ENCODE measurements at regions not wholly inside any gene's neighbourhood (a gene's known extent, or its start where the extent isn't known, plus 50 kb on each side); places are given as distances from the start of the nearest gene placed in this dataset.
"Not testable (repeated sequence)": the region's sequence is repeated elsewhere in the genome, so short reads cannot be mapped to it uniquely, and the experiment has no call there.

- Histone ChIP-seq H3K4me1 (ENCODE audit: control insufficient read depth in 2 of 2, insufficient read depth in 2 of 2, low read length in 2 of 2) (no peaks in the 10 kb centered on the region), H3K36me3 (ENCODE audit: control insufficient read depth in 2 of 2, insufficient read depth in 2 of 2, low read length in 2 of 2) (no peaks in the 10 kb centered on the region), H3K27ac (ENCODE audit: low read depth in 2 of 2, low read length in 2 of 2) (no peak overlapping the region), H3K9ac (ENCODE audit: low read depth in 1 of 2, low read length in 2 of 2) (no peak overlapping the region), H3K9me3 (ENCODE audit: control insufficient read depth in 2 of 2, low read length in 2 of 2) (no peaks in the 10 kb centered on the region), H3K27me3 (ENCODE audit: control insufficient read depth in 2 of 2, insufficient read depth in 2 of 2, low read length in 2 of 2) (no peaks in the 10 kb centered on the region), H3K4me3 (ENCODE audit: low read length in 2 of 2) (no peak overlapping the region)
Measured at GRCh38 chr18:9001209-9001608, 101.3 kb upstream of the NDUFV2 start.

GRCh38 chr18:9003406-9004100 lies 98.9 kb upstream of the NDUFV2 start:
- H3K27ac ChIP-seq (ENCODE audit: low read depth in 2 of 2, low read length in 2 of 2) = no peak overlapping the region
- no peaks in the 10 kb centered on the region for H3K27me3 ChIP-seq (ENCODE audit: control insufficient read depth in 2 of 2, insufficient read depth in 2 of 2, low read length in 2 of 2)
- H3K9me3 ChIP-seq (ENCODE audit: control insufficient read depth in 2 of 2, low read length in 2 of 2) = no peaks in the 10 kb centered on the region
- no peak overlapping the region for H3K9ac ChIP-seq (ENCODE audit: low read depth in 1 of 2, low read length in 2 of 2)
- no peaks in the 10 kb centered on the region for H3K4me1 ChIP-seq (ENCODE audit: control insufficient read depth in 2 of 2, insufficient read depth in 2 of 2, low read length in 2 of 2)
- H3K36me3 ChIP-seq (ENCODE audit: control insufficient read depth in 2 of 2, insufficient read depth in 2 of 2, low read length in 2 of 2) = no peaks in the 10 kb centered on the region
- no peak overlapping the region for H3K4me3 ChIP-seq (ENCODE audit: low read length in 2 of 2)

DNA sequence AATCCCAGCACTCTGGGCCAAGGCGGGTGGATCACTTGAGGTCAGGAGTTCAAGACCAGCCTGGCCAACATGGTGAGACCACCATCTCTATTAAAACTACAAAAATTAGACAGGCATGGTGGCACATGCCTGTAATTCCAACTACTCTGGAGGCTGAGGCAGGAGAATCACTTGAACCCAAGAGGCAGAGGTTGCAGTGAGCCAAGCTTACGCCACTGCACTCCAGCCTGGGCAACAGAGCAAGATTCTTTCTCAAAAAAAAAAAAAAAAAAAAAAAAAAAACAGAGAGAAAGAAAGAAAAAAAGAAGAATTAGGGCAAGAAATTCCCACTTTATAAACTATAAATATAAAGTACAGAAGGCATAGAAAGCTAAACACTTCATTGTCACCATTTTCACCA lies 98.2 kb upstream of the NDUFV2 start:
- H3K9me3 ChIP-seq (ENCODE audit: control insufficient read depth in 2 of 2, low read length in 2 of 2); H3K4me1 ChIP-seq (ENCODE audit: control insufficient read depth in 2 of 2, insufficient read depth in 2 of 2, low read length in 2 of 2); H3K4me3 ChIP-seq (ENCODE audit: low read length in 2 of 2); H3K36me3 ChIP-seq (ENCODE audit: control insufficient read depth in 2 of 2, insufficient read depth in 2 of 2, low read length in 2 of 2); H3K27ac ChIP-seq (ENCODE audit: low read depth in 2 of 2, low read length in 2 of 2); H3K27me3 ChIP-seq (ENCODE audit: control insufficient read depth in 2 of 2, insufficient read depth in 2 of 2, low read length in 2 of 2); H3K9ac ChIP-seq (ENCODE audit: low read depth in 1 of 2, low read length in 2 of 2): not testable (repeated sequence)

DNA sequence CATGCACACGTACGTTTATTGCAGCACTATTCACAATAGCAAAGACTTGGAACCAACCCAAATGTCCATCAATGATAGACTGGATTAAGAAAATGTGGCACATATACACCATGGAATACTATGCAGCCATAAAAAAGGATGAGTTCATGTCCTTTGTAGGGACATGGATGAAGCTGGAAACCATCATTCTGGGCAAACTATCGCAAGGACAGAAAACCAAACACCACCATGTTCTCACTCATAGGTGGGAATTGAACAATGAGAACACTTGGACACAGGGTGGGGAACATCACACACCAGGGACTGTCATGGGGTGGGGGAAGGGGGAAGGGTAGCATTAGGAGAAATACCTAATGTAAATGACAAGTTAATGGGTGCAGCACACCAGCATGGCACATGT lies 94.8 kb upstream of the NDUFV2 start:
- H3K9ac ChIP-seq (ENCODE audit: low read depth in 1 of 2, low read length in 2 of 2); H3K36me3 ChIP-seq (ENCODE audit: control insufficient read depth in 2 of 2, insufficient read depth in 2 of 2, low read length in 2 of 2); H3K27me3 ChIP-seq (ENCODE audit: control insufficient read depth in 2 of 2, insufficient read depth in 2 of 2, low read length in 2 of 2); H3K9me3 ChIP-seq (ENCODE audit: control insufficient read depth in 2 of 2, low read length in 2 of 2); H3K27ac ChIP-seq (ENCODE audit: low read depth in 2 of 2, low read length in 2 of 2); H3K4me3 ChIP-seq (ENCODE audit: low read length in 2 of 2); H3K4me1 ChIP-seq (ENCODE audit: control insufficient read depth in 2 of 2, insufficient read depth in 2 of 2, low read length in 2 of 2): not testable (repeated sequence)

GRCh38 chr18:9008200-9008708 lies 94.2 kb upstream of the NDUFV2 start:
- no peaks in the 10 kb centered on the region for H3K36me3 ChIP-seq (ENCODE audit: control insufficient read depth in 2 of 2, insufficient read depth in 2 of 2, low read length in 2 of 2)
- H3K27ac ChIP-seq (ENCODE audit: low read depth in 2 of 2, low read length in 2 of 2) = no peak overlapping the region
- no peak overlapping the region for H3K4me3 ChIP-seq (ENCODE audit: low read length in 2 of 2)
- no peaks in the 10 kb centered on the region for H3K4me1 ChIP-seq (ENCODE audit: control insufficient read depth in 2 of 2, insufficient read depth in 2 of 2, low read length in 2 of 2)
- H3K9me3 ChIP-seq (ENCODE audit: control insufficient read depth in 2 of 2, low read length in 2 of 2) = no peaks in the 10 kb centered on the region
- H3K9ac ChIP-seq (ENCODE audit: low read depth in 1 of 2, low read length in 2 of 2) = no peak overlapping the region
- no peaks in the 10 kb centered on the region for H3K27me3 ChIP-seq (ENCODE audit: control insufficient read depth in 2 of 2, insufficient read depth in 2 of 2, low read length in 2 of 2)

- H3K27me3 ChIP-seq (ENCODE audit: control insufficient read depth in 2 of 2, insufficient read depth in 2 of 2, low read length in 2 of 2) = no peaks in the 10 kb centered on the region
- no peak overlapping the region for H3K27ac ChIP-seq (ENCODE audit: low read depth in 2 of 2, low read length in 2 of 2)
- no peaks in the 10 kb centered on the region for H3K9me3 ChIP-seq (ENCODE audit: control insufficient read depth in 2 of 2, low read length in 2 of 2)
- no peak overlapping the region for H3K9ac ChIP-seq (ENCODE audit: low read depth in 1 of 2, low read length in 2 of 2)
- H3K4me3 ChIP-seq (ENCODE audit: low read length in 2 of 2) = no peak overlapping the region
- H3K36me3 ChIP-seq (ENCODE audit: control insufficient read depth in 2 of 2, insufficient read depth in 2 of 2, low read length in 2 of 2) = no peaks in the 10 kb centered on the region
- no peaks in the 10 kb centered on the region for H3K4me1 ChIP-seq (ENCODE audit: control insufficient read depth in 2 of 2, insufficient read depth in 2 of 2, low read length in 2 of 2)
Measured at GRCh38 chr18:9008709-9009635, 93.5 kb upstream of the NDUFV2 start.

DNA sequence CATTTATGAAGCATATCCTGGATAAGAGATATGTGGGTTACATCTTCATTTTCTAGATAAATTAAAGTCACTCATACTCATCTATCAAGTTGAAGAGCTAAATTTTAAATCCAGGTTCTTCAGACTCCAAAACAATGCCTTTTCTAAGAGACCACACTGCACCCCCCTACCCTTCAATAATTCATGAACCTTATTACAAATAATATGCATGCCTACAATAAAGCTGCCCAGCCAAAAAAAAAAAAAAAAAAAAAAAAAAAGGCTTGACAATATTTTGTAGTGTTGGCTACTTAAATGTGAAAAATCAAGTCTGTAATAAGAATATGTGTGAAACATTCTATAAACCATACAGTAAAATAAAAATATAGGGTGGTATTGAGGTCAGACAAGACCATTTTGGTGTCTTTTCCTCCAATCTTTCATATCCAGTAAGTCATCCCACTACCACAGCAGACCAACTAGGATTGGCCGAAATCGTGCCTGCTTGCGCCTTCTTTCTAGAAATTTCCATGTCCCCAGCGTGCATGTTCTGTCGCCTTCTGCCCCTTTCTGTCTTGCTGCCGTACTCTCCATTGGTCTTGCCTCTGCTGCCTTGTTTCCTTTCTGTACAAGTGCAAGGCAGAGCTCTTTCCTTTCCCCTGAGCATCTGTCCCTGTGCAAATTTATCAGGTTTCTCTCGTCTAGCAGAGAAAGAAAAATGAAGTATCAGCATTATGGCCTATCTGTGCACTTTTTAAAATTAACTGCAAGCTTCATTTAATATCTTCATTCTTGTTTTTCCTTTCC lies 92.6 kb upstream of the NDUFV2 start:
- Histone ChIP-seq H3K36me3 (ENCODE audit: control insufficient read depth in 2 of 2, insufficient read depth in 2 of 2, low read length in 2 of 2) (no peaks in the 10 kb centered on the region), H3K4me3 (ENCODE audit: low read length in 2 of 2) (no peak overlapping the region), H3K27me3 (ENCODE audit: control insufficient read depth in 2 of 2, insufficient read depth in 2 of 2, low read length in 2 of 2) (no peaks in the 10 kb centered on the region), H3K9me3 (ENCODE audit: control insufficient read depth in 2 of 2, low read length in 2 of 2) (no peaks in the 10 kb centered on the region), H3K27ac (ENCODE audit: low read depth in 2 of 2, low read length in 2 of 2) (no peak overlapping the region), H3K4me1 (ENCODE audit: control insufficient read depth in 2 of 2, insufficient read depth in 2 of 2, low read length in 2 of 2) (no peaks in the 10 kb centered on the region), H3K9ac (ENCODE audit: low read depth in 1 of 2, low read length in 2 of 2) (no peak overlapping the region)

GRCh38 chr18:9011431-9011830 lies 91.1 kb upstream of the NDUFV2 start:
- H3K4me1 ChIP-seq (ENCODE audit: control insufficient read depth in 2 of 2, insufficient read depth in 2 of 2, low read length in 2 of 2) = no peaks in the 10 kb centered on the region
- H3K27me3 ChIP-seq (ENCODE audit: control insufficient read depth in 2 of 2, insufficient read depth in 2 of 2, low read length in 2 of 2) = no peaks in the 10 kb centered on the region
- no peaks in the 10 kb centered on the region for H3K9me3 ChIP-seq (ENCODE audit: control insufficient read depth in 2 of 2, low read length in 2 of 2)
- no peak overlapping the region for H3K9ac ChIP-seq (ENCODE audit: low read depth in 1 of 2, low read length in 2 of 2)
- no peak overlapping the region for H3K27ac ChIP-seq (ENCODE audit: low read depth in 2 of 2, low read length in 2 of 2)
- no peak overlapping the region for H3K4me3 ChIP-seq (ENCODE audit: low read length in 2 of 2)
- H3K36me3 ChIP-seq (ENCODE audit: control insufficient read depth in 2 of 2, insufficient read depth in 2 of 2, low read length in 2 of 2) = no peaks in the 10 kb centered on the region

- peaks cover 0 to 6% of the 10 kb centered on the region in 2 donors for H3K4me1 ChIP-seq (ENCODE audit: control insufficient read depth in 2 of 2, insufficient read depth in 2 of 2, low read length in 2 of 2)
- no peaks in the 10 kb centered on the region for H3K27me3 ChIP-seq (ENCODE audit: control insufficient read depth in 2 of 2, insufficient read depth in 2 of 2, low read length in 2 of 2)
- no peaks in the 10 kb centered on the region for H3K36me3 ChIP-seq (ENCODE audit: control insufficient read depth in 2 of 2, insufficient read depth in 2 of 2, low read length in 2 of 2)
- H3K4me3 ChIP-seq (ENCODE audit: low read length in 2 of 2) = no peak overlapping the region
- no peaks in the 10 kb centered on the region for H3K9me3 ChIP-seq (ENCODE audit: control insufficient read depth in 2 of 2, low read length in 2 of 2)
- no peak overlapping the region for H3K27ac ChIP-seq (ENCODE audit: low read depth in 2 of 2, low read length in 2 of 2)
- no peak overlapping the region for H3K9ac ChIP-seq (ENCODE audit: low read depth in 1 of 2, low read length in 2 of 2)
Measured at GRCh38 chr18:9013926-9014373, 88.5 kb upstream of the NDUFV2 start.

GRCh38 chr18:9015689-9016088 lies 86.8 kb upstream of the NDUFV2 start:
- H3K9ac ChIP-seq (ENCODE audit: low read depth in 1 of 2, low read length in 2 of 2) = no peak overlapping the region

More at GRCh38 chr18:9015689-9016088, 86.8 kb upstream of the NDUFV2 start:
- no peaks in the 10 kb centered on the region for H3K27me3 ChIP-seq (ENCODE audit: control insufficient read depth in 2 of 2, insufficient read depth in 2 of 2, low read length in 2 of 2)
- H3K4me1 ChIP-seq (ENCODE audit: control insufficient read depth in 2 of 2, insufficient read depth in 2 of 2, low read length in 2 of 2) = peaks cover 0 to 6% of the 10 kb centered on the region in 2 donors
- H3K27ac ChIP-seq (ENCODE audit: low read depth in 2 of 2, low read length in 2 of 2) = no peak overlapping the region
- no peaks in the 10 kb centered on the region for H3K9me3 ChIP-seq (ENCODE audit: control insufficient read depth in 2 of 2, low read length in 2 of 2)
- no peak overlapping the region for H3K4me3 ChIP-seq (ENCODE audit: low read length in 2 of 2)
- H3K36me3 ChIP-seq (ENCODE audit: control insufficient read depth in 2 of 2, insufficient read depth in 2 of 2, low read length in 2 of 2) = no peaks in the 10 kb centered on the region
